HG03066 (cell line): ENCODE measurements at regions not wholly inside any gene's neighbourhood (a gene's known extent, or its start where the extent isn't known, plus 50 kb on each side); places are given as distances from the start of the nearest gene placed in this dataset.

ENCODE experiments used
- ATAC-seq: cut with Tn5 transposase; IDR thresholded peaks from one replicate; pipeline ENCODE4 v1.9.1; 2021; ENCODE audit warnings: low read depth; ENCODE audit not compliant: unreplicated experiment

- ATAC-seq = no peak
Measured at GRCh38 chr17:69878661-69879060, 196.4 kb upstream of the KCNJ16 start.

GRCh38 chr17:69879576-69879975 is 195.4 kb upstream of the KCNJ16 start:
- no peak for ATAC-seq

- ATAC-seq = no peak
Measured at GRCh38 chr17:69880591-69881112, 194.4 kb upstream of the KCNJ16 start.

- ATAC-seq = no peak
Measured at GRCh38 chr17:69882281-69882680, 192.7 kb upstream of the KCNJ16 start.

GRCh38 chr17:69883120-69883519 is 191.9 kb upstream of the KCNJ16 start:
- ATAC-seq = no peak

GRCh38 chr17:69884356-69884755 is 190.7 kb upstream of the KCNJ16 start:
- ATAC-seq = no peak

- ATAC-seq = no peak
Measured at GRCh38 chr17:69884846-69885245, 190.2 kb upstream of the KCNJ16 start.

- ATAC-seq = no peak
Measured at GRCh38 chr17:69898601-69899000, 176.4 kb upstream of the KCNJ16 start.

- no peak for ATAC-seq
Measured at GRCh38 chr17:69900101-69900500, 174.9 kb upstream of the KCNJ16 start.

GRCh38 chr17:69900829-69901228 is 174.2 kb upstream of the KCNJ16 start:
- ATAC-seq = no peak

- no peak for ATAC-seq
Measured at GRCh38 chr17:69906306-69906705, 168.7 kb upstream of the KCNJ16 start.

GRCh38 chr17:69907132-69907847 is 167.7 kb upstream of the KCNJ16 start:
- ATAC-seq = no peak

GRCh38 chr17:69908626-69909368 is 166.2 kb upstream of the KCNJ16 start:
- ATAC-seq = no peak

GRCh38 chr17:69909389-69909788 is 165.6 kb upstream of the KCNJ16 start:
- no peak for ATAC-seq

- no peak for ATAC-seq
Measured at GRCh38 chr17:69912805-69913204, 162.2 kb upstream of the KCNJ16 start.

- ATAC-seq = no peak
Measured at GRCh38 chr17:69913216-69913615, 161.8 kb upstream of the KCNJ16 start.

- no peak for ATAC-seq
Measured at GRCh38 chr17:69913616-69914015, 161.4 kb upstream of the KCNJ16 start.

- ATAC-seq = no peak
Measured at GRCh38 chr17:69914520-69914919, 160.5 kb upstream of the KCNJ16 start.

- no peak for ATAC-seq
Measured at GRCh38 chr17:69916761-69917160, 158.3 kb upstream of the KCNJ16 start.

- ATAC-seq = no peak
Measured at GRCh38 chr17:69918164-69918563, 156.9 kb upstream of the KCNJ16 start.

- no peak for ATAC-seq
Measured at GRCh38 chr17:69919789-69920188, 155.2 kb upstream of the KCNJ16 start.

GRCh38 chr17:69921046-69921445 is 154.0 kb upstream of the KCNJ16 start:
- no peak for ATAC-seq
